ENCODE measurements at regions not wholly inside any gene's neighbourhood (a gene's known extent, or its start where the extent isn't known, plus 50 kb on each side); places are given as distances from the start of the nearest gene placed in this dataset.

- H2AFZ ChIP-seq = no peak overlapping the region
- peak overlapping the region; percentile 90 for H3K27ac Mint-ChIP-seq
Observed at GRCh38 chr1:209198961-209199750, 384.4 kb upstream of the CAMK1G start.

More at GRCh38 chr1:209198961-209199750, 384.4 kb upstream of the CAMK1G start:
- Histone ChIP-seq H3K4me1 (ENCODE audit: insufficient read depth) (peaks cover 26% of the 10 kb centered on the region), H3K27ac (ENCODE audit: low read depth) (peak overlapping the region; percentile 46), H3K27me3 (ENCODE audit: insufficient read depth) (no peaks in the 10 kb centered on the region), H3K4me3 (peak overlapping the region; percentile 20), H3K36me3 (ENCODE audit: insufficient read depth) (peaks cover 3% of the 10 kb centered on the region; the same call in 1 of the 2 replicates), H3K4me2 (peak overlapping the region; percentile 55), H3F3A (replicated peaks; ENCODE audit: low read depth) (no peaks in the 10 kb centered on the region), H4K20me1 (replicated peaks; ENCODE audit: insufficient read depth) (no peaks in the 10 kb centered on the region), H3K9me2 (ENCODE audit: insufficient read depth) (no peaks in the 10 kb centered on the region), H3K79me2 (replicated peaks; ENCODE audit: insufficient read depth) (no peaks in the 10 kb centered on the region)
- Mint-ChIP-seq H3K36me3 (ENCODE audit: low read depth) (peaks cover 30% of the 10 kb centered on the region), H3K9me3 (peaks cover 28% of the 10 kb centered on the region), H3K4me1 (peaks cover 40% of the 10 kb centered on the region), H3K4me3 (peak overlapping the region; percentile 20; the same call in 2 of the 3 replicates), H3K27me3 (ENCODE audit: insufficient read depth, low read depth, poor library complexity) (peaks cover 3% of the 10 kb centered on the region)
- TF ChIP-seq, protein P1, sequence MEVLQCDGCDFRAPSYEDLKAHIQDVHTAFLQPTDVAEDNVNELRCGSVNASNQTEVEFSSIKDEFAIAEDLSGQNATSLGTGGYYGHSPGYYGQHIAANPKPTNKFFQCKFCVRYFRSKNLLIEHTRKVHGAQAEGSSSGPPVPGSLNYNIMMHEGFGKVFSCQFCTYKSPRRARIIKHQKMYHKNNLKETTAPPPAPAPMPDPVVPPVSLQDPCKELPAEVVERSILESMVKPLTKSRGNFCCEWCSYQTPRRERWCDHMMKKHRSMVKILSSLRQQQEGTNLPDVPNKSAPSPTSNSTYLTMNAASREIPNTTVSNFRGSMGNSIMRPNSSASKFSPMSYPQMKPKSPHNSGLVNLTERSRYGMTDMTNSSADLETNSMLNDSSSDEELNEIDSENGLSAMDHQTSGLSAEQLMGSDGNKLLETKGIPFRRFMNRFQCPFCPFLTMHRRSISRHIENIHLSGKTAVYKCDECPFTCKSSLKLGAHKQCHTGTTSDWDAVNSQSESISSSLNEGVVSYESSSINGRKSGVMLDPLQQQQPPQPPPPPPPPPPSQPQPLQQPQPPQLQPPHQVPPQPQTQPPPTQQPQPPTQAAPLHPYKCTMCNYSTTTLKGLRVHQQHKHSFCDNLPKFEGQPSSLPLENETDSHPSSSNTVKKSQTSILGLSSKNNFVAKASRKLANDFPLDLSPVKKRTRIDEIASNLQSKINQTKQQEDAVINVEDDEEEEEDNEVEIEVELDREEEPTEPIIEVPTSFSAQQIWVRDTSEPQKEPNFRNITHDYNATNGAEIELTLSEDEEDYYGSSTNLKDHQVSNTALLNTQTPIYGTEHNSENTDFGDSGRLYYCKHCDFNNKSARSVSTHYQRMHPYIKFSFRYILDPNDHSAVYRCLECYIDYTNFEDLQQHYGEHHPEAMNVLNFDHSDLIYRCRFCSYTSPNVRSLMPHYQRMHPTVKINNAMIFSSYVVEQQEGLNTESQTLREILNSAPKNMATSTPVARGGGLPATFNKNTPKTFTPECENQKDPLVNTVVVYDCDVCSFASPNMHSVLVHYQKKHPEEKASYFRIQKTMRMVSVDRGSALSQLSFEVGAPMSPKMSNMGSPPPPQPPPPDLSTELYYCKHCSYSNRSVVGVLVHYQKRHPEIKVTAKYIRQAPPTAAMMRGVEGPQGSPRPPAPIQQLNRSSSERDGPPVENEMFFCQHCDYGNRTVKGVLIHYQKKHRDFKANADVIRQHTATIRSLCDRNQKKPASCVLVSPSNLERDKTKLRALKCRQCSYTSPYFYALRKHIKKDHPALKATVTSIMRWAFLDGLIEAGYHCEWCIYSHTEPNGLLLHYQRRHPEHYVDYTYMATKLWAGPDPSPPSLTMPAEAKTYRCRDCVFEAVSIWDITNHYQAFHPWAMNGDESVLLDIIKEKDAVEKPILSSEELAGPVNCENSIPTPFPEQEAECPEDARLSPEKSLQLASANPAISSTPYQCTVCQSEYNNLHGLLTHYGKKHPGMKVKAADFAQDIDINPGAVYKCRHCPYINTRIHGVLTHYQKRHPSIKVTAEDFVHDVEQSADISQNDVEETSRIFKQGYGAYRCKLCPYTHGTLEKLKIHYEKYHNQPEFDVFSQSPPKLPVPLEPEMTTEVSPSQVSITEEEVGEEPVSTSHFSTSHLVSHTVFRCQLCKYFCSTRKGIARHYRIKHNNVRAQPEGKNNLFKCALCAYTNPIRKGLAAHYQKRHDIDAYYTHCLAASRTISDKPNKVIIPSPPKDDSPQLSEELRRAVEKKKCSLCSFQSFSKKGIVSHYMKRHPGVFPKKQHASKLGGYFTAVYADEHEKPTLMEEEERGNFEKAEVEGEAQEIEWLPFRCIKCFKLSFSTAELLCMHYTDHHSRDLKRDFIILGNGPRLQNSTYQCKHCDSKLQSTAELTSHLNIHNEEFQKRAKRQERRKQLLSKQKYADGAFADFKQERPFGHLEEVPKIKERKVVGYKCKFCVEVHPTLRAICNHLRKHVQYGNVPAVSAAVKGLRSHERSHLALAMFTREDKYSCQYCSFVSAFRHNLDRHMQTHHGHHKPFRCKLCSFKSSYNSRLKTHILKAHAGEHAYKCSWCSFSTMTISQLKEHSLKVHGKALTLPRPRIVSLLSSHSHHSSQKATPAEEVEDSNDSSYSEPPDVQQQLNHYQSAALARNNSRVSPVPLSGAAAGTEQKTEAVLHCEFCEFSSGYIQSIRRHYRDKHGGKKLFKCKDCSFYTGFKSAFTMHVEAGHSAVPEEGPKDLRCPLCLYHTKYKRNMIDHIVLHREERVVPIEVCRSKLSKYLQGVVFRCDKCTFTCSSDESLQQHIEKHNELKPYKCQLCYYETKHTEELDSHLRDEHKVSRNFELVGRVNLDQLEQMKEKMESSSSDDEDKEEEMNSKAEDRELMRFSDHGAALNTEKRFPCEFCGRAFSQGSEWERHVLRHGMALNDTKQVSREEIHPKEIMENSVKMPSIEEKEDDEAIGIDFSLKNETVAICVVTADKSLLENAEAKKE (CRISPR knock-in tag; IDR thresholded peaks at IDR 0.05) = peak; percentile 82
- TF ChIP-seq ZNF114 (CRISPR knock-in tag; IDR thresholded peaks at IDR 0.05) (no peak), STAT1 (IDR thresholded peaks at IDR 0.05; ENCODE audit: unreplicated experiment) (no peak), EZH2 (IDR thresholded peaks at IDR 0.05; ENCODE audit: low read depth, unreplicated experiment) (no peak)
- TF ChIP-seq, protein P2, sequence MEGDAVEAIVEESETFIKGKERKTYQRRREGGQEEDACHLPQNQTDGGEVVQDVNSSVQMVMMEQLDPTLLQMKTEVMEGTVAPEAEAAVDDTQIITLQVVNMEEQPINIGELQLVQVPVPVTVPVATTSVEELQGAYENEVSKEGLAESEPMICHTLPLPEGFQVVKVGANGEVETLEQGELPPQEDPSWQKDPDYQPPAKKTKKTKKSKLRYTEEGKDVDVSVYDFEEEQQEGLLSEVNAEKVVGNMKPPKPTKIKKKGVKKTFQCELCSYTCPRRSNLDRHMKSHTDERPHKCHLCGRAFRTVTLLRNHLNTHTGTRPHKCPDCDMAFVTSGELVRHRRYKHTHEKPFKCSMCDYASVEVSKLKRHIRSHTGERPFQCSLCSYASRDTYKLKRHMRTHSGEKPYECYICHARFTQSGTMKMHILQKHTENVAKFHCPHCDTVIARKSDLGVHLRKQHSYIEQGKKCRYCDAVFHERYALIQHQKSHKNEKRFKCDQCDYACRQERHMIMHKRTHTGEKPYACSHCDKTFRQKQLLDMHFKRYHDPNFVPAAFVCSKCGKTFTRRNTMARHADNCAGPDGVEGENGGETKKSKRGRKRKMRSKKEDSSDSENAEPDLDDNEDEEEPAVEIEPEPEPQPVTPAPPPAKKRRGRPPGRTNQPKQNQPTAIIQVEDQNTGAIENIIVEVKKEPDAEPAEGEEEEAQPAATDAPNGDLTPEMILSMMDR (conservative IDR thresholded peaks at IDR 0.05; ENCODE audit: low read depth in 2 of 2) = no peak
- DNase-seq (ENCODE audit: low spot score) (peak; percentile 53), ATAC-seq (peak; percentile 78)

All from GM23338 (cell line).